GM18508 (cell line): ENCODE measurements at regions not wholly inside any gene's neighbourhood (a gene's known extent, or its start where the extent isn't known, plus 50 kb on each side); places are given as distances from the start of the nearest gene placed in this dataset.

Experiments
- ATAC-seq: cut with Tn5 transposase; IDR thresholded peaks from one replicate; pipeline ENCODE4 v1.9.1; 2021; ENCODE audit warnings: moderate number of reproducible peaks; ENCODE audit not compliant: insufficient read depth, unreplicated experiment

DNA sequence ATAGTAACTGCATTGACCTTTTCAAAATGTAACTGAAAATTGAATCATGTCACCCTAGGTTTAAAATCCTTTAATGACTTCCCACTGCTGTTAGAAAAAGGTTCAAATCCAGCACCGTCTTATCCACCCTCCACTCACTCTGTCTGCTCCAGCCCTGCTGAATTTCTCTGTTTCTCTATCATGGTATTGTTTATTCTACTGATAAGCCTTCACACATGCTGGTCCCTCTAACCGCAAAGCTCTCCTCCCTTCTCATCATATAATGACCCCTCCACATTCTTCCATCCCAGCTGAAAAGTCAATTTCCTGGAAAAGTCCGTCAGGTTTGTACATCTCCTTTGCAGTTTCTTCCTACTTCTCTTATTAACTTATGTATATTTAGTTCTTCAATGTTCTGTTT, 389.2 kb upstream of the F9 start:
- no peak for ATAC-seq

DNA sequence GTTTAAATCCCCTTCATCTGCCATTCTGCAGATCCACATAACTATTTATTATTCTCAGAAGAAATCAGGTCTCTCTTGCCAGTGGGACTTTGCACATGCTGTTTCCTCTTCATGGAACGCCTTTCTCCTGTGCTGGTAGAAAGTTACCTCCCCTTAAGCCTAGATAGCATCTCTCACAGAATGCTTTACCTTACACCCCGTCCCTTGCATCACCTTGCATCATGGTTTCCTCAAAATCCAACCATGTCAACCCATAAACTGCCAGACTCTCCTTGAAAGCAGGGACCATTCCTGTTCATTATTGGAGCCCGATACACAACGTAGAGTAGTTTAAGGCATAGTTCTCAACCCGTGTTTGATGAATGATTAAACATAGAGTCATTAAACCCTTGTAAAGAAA, 396.2 kb upstream of the F9 start:
- ATAC-seq, result no peak

DNA sequence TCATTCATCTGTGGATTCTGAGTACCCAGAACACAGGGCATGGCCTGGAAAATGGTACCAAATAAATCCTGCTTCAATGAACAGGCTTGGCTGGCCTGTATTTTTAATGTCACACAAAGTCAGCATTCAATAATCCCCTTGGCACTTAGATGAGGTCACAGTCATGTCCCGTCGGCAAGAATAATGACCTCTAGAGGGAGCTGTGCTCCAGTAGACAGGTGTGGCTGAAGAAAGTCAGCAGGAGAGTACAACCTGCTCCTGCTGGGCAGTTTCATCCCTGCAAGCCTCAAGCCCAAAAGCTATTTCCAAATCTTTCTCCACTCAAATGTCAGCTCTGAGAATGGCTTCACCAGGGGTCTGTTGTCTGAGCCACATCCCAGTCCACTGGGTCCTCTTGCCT, 404.0 kb upstream of the F9 start:
- peak; percentile 82 for ATAC-seq

DNA sequence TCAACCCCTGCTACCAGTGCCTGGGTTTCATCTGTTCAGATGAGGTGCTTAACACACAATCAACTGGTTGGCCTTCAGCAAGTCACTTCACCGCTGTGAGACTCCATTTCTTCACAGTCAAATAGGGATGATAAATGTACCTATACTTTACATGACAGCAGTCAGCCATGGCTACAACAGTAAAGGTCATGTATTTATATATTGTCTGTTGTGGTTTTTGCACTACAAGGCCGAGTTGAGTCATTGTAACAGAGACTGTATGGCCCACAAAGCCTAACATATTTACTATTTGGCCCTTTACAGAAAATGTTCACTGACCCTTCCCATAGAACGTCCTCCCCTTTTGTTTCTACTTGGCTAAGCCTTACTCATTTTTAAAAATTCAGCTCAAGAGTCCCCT, 404.6 kb upstream of the F9 start:
- ATAC-seq, result no peak

DNA sequence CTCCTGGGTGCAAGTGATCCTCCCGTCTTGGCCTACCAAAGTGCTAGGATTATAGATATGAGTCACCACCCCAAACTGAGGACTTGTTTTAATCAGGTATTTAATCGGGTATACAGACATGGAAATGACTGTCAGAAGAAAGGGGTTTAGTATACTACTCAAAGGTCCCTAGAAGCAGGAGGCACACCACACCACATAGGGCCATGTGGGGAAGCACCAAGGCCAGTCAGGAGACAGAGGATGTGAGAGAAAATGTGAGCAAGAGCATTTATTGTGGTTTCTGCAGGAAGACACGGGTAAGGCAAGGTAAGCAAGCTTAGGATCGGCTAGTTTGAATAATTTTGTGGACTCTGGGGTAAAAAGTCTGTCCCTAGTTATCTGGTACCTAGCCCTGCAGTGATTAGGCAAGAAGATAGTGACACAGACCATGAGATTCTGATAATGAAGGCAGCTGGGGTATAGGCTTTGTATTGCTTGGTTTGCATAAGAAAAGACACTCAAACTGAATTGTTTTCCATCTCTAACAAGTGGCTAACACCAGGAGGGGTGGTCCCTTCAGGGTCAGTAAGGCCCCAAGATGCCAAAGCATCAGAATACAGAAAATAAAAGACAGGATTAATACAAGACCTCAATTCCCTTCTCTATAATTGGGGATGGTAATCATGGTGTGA, 408.8 kb upstream of the F9 start:
- no peak for ATAC-seq

DNA sequence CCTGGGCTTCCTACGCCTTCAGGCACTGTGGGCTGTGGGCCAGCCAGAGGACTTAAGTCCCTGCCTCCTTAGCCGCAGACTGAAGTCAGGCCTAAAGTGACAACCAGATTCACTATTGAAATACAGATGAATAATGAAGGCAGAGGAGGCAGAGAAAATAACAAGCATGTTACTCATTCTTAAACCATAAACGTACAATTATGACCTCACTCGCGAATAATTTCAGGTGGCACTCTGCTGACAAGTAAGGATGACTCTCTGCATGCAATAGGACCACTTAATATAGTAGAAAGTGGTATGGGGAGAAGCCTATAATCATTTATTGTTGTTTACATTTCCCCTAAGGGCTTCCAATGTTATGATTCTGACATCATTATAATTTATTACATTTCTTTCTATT, 409.2 kb upstream of the FGF13 start:
- ATAC-seq, result no peak

DNA sequence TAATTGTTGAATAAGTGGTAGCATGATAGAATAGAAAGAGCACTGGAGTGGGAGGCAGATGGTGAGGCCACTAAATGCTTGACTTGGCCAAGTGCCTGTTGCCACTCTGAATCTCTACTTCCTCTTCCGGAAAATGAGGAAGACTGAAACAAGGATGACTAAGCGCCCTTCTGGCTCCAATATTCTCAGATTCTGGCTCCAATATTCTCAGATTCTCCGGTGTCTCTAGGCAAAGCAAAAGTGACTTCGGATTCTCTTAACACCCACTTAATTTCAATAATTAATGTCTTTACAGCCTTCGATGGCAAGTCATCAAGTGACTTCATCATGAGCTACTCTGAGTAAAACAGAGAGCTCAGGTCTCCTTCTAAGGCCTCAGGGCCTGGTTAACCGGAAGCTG, 402.2 kb upstream of the FGF13 start:
- no peak for ATAC-seq

DNA sequence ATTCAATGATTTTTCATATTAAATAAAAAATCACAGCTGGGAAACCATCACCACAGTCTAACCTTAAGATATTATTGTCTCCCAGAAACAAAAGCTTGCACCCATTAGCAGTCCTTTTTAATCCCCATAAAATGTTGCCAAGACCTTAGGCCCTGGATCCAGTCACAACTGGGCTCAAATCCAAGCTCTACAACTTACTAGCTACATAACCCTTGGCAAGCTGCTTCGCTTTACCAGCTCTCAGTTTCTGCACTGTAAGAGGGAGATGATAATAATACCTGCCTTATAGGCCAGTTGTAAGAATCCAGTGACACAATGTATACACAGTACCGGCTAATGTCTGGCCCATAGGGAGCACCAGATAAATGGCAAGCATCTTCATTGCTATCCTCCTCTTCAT, 400.9 kb upstream of the FGF13 start:
- ATAC-seq, result no peak

DNA sequence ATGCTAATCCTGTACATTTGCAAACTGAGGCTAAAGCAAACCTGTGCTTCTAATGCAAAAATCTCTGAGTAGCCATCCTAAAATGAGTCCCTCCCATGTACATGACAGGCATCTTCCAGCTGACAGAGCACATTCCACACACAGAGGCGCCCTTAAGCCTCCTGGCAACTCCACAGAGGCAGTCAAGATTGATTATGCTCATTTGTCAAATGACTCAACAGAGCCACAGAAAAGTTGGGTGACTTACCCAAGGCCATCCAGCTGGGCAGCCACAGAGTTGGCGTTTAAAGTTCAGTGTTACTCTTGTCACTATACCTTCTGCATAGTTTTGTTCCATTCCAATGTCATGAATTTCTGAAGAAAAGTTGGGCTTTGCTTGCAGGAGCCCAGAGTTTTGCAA, 394.6 kb upstream of the FGF13 start:
- no peak for ATAC-seq

DNA sequence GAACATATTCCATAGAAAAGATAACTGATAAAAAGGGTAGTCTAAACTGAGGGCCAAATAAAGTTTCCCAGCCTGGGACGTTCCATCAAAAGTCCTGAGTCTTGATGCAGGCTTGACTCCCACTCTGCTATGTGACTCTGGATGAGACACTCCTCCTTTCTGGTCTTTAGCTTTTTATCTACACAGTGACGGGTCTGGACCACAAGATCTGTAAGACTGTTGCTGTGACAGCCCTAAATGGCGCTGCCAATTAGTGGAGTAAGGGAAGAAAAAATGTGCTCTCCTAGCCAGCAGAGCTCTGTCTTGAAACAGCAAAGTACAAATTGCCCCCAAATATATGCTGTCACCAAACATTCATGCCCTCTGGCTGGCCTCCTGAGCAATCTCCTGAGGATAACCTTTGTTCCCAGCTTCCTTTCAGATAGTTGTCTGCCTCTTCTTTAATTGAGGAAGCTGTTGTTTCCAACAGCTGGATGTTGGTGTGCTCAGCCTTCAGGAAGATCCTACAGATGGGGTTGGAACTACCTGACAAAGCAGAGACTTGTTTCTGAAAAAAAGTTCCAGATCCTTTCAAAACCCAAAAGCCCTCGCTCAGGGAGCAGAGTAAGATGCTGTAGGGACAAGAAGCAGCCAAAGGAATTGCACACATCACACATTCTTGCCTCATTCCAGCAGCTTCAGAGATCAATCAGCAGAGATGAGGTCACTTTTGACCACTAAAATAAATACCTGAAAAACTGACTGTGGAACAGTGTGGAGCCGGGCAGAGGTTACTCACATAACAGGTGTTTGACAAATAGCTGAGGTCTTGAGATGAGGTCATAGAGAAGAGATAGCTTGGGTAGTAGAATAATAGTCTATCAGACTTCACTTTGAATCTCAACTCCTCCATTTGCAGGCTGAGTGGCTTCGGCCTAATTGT, 383.4 kb upstream of the FGF13 start:
- ATAC-seq, result no peak

DNA sequence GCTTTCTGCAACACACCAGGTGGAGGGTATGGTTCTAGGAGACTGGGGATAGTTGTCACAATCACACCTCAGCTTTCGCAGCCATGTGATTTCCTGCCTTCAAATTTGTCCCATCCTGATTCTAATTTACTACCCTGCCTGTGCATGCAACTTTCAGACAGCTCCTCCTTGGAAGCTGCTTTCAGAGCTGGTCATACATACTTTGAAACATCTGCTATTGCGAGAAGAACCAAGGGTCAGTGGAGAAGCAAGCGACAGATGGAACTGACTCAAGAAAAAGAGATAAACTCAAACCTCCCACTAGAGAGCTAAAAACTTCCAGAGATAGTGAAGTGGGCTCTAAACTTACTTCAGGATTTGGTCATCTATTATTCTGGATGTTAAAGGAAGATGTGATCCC, 381.7 kb upstream of the FGF13 start:
- ATAC-seq, result no peak

DNA sequence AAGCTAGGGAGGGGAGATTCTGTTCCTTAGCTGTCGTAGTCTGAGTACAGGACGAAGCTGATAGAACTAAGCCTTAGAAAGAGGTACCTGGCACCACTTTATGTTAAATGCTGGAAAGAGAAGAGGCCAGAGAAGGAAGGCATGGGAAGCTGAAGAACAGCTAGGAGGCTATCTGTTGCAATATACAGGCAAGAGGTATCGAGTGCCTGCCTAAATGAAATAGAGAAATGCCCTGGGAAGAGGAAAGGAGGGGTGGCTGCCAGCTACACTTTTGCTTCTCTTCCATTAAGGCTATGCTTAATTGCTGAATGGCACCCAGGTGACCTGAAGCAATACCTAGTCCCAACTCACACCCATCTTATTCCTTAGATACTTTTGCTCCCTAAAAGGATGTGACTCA, 380.4 kb upstream of the FGF13 start:
- no peak for ATAC-seq

DNA sequence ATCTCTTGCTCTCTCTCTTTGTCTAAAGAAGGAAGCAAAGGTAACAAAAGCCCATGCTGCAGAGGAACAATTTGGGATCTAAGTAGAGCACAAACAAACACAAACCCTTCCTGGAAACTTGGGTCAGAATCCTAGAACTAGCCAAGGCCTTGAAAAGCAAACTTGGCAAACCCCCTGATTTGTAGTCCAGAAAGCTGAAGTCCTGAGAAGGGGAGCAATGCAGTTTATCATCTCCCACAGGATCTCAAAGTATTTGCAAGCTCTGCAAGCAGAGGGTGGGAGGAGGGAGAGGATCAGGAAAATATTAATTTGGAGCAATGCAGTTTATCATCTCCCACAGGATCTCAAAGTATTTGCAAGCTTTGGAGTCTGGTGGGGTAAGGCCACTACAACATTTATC, 379.5 kb upstream of the FGF13 start:
- ATAC-seq, result no peak

DNA sequence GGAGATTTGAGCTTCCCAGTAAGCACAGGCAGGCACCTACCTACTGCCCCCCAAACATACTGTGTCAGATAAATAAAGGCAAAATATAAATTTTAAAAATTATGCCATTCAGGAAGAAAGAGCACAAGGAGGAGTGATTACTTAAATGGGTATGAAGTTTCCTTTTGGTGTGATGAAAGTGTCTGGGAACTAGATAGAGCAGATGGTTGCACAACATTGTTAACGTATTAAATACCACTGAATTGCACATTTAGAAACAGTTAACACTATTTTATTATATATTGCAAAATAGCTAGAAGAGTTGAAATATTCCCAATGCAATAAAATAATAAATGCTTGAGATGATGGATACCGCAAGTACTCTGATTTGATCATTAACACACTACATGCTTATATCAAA, 374.7 kb upstream of the FGF13 start:
- no peak for ATAC-seq

DNA sequence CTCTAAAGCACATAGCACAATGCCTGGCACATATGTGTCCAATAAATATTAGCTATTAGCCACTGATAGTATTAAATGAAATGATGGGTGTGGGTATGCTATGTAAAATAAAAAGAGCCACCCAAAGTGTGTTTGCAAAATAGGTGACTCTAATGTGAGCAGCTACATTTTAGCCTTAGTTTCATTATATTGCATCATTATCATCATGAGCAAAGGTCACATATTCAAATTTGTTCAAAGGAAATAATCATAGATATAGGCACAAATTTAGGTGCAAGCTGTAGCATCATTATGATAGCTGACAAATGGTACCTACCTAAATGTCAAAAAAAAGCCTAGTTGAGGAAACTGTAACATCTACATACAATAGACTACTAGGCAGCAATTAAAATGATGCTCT, 373.9 kb upstream of the FGF13 start:
- no peak for ATAC-seq

DNA sequence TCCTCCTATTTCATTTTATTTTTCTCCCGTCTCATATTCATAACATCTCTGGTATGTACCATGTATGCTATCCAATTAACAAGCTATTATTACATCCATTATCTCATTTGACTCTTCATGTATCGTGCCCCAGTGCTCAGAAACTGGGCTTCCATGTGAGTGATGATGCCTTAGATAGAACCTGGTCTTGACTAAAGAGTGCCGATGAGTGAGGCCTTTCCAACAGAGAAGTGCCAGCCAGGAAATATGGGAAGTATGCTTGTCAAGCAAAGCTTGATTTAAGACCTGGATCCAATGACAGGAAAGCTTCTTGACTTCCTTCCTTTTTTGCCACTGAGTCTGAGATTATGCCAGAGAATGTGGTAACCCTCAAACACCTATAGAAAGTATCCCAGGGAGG, 371.7 kb upstream of the FGF13 start:
- no peak for ATAC-seq

DNA sequence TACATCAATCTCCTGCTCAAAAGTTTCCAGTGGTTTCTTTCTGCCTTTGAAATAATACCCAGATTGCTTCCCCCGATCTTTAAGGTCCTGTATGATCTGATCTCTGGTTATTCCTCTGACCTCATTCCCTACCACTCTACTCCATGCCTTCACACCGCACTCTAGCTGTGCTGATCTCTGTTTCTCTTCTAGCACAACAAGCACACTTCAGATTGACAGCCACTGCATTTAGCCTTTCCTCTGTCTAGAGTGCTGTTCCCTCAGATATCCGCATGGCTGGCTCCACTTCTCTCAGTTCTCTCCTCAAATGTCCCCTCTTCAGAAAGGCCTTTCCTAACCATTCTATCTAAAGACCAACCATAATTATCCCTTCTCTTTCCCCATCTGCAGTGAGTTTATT, 370.4 kb upstream of the FGF13 start:
- no peak for ATAC-seq

DNA sequence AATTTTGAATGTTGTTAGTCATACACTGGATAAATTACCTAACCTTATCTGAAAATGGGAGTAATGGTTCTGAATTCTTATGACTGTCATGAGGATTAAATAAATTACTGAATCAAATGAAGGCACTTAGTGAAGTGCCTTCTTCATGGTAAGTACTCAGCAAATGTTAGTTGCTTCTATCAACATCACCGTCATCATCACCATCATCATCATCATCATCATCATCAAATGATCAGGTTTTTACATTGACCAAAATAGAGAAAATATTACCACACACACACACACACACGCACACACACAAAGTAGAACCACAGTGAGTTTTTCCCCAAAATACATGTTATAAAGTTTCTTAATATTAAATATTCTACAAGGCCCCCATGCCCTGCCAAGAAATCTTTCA, 368.3 kb upstream of the FGF13 start:
- no peak for ATAC-seq

DNA sequence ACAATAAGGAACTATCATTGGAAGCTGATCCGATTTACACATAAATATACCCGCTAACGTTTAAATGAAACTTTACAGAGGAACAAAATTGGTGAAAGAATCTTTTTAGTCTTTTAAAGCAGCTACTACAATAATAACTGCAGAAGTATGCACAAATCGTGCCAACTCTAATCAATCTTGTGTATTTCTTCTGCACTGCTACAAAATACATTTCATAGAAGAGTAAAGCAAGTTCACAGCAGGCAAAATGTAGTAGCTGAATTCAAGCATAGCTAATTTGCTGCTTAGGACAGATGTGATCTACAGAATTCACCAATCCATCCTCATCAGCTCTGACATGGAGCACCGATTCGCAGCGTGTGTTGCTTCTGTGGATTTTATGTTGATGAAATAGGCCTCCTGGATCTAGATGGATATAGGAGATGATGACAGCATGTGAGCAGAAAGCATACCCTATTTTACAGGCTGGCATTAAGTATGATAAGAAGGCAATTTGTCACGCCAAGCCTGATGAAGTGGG, 367.3 kb upstream of the FGF13 start:
- no peak for ATAC-seq

DNA sequence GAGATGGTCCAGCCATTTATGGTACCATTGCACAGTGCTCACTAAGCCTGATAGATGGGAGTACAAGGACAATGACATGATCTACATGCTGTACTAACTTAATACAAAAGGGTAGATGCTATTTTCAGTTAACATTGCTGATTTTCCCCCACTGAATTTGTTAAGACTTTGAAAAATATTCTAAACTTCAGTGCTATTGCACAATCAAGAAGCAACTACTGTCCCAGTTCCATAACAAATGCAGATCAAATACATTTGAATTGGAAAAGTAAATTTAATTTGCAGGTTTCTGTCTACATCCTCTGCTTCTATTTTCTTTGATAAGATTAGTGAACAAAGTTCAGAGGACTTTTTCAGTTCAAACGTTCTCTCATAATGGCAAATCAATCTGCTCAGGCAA, 366.8 kb upstream of the FGF13 start:
- ATAC-seq, result no peak

DNA sequence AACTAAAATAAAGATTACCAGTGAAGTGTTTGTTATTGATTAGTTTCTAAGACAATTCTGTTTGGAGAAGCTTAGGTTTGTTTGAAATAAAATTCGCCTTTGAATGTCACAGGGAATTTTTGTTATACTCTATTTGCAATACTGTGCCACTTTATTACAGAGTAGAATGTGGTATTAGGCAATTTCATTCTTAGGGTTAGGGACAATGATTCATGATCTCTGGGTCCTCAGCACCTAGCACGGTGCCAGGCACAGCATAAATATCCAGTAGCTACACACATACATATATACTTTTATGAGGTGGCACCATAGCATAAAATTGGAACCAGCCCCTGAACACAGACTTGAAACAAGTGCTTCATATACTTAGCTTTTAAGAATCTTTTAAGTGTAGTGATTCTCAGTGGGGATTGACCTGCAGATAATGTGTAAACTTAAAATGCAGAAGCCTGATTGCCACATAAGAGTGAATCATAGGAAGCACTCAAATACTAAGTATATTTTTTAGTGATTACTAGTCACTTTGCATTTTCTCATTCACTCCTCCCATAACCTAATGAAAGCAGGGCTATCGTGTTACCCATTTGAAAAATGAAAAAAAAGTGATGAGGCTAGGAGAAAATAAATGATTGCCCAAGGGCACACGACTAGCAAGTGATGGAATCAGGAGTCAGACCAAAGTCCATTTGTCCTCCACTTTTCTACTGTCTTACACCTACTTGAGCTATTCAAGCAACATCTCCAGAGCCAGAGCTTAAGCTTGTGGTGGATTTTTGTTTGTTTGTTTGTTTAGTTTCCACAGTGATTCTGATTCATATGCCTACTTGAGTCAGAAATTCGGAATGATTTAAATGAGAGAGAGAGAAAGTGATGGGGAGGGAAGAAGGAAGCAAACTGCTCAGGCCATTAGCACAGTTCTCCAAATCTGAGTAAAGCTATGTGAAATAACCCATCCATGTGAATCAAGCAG, 366.0 kb upstream of the FGF13 start:
- no peak for ATAC-seq
